Islet of Langerhans (tissue), 1 donor: ENCODE measurements at regions not wholly inside any gene's neighbourhood (a gene's known extent, or its start where the extent isn't known, plus 50 kb on each side); places are given as distances from the start of the nearest gene placed in this dataset.
"Not testable (repeated sequence)": the region's sequence is repeated elsewhere in the genome, so short reads cannot be mapped to it uniquely, and the experiment has no call there.

ENCODE experiments used
- FAIRE-seq: peaks from one replicate; lab custom pipeline; 2011; peaks lifted over from hg19 to GRCh38; lab: Jason Lieb, UNC

DNA sequence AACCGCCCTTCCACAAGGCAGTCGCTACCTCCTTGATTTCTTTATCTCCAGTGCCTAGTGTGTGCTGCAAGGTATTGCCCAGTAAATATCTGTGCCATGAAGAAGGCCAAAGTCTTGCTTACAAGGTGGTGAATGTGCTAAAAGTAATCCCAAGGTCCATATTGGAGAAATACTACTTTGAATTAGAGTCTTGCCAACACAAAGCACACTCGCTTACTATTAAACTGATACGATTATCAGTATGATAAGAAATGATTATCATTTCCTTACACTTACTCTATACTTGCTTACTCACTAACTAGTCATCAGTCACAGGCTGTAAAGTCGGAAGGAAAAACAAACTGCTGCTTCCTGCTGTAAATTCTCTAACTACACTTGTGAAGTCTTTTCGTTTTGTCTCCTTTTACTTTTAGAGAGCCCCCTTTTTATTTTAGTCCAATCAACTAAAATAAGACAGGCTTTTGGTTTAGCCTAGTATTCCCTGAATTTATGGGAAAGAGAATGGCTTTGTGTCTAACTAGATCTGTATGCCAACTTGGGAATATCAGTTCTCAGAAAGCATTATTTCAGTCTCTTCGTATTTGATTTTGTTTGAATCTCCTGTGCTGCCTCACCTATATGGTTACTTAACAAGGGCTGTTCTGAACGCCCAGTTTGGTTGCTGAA, 107.1 kb upstream of the TSC22D2 start:
- no peak for FAIRE-seq

DNA sequence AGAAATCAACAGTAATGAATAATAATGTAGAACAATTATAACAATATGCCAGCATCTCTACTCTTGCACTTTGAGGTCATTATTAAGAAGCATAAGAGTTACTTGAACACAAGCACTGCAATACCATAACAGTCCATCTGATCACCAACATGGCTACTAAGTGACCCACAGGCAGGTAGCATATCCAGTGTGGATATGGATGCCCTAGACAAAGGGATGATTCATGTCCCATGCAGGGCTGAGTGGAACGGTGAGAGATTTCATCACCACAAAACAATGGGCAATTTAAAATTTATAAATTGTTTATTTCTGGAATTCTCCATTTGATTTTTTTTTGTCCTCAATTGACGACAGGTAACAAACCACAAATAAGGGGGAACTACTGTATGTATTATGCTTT, 107.7 kb upstream of the TSC22D2 start:
- FAIRE-seq: no peak

DNA sequence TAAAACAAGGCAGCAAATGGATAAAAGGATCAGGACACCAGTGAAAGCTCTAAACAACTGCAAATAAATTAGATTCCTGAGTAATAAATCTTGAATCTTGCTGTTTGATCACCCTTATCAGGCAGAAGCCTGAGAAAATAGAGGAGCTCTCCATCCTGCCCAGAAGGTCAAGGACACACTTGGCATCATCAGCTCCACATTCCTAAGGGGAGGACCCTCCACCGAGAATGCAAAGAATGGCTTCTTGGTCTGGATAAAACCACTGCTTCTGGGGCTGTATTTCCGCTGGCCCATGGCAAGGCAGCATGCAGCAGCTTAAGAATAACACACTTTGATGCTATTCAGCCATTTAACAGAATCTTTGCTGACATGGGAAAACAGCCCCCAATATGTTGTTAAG, 108.9 kb upstream of the TSC22D2 start:
- FAIRE-seq: no peak

DNA sequence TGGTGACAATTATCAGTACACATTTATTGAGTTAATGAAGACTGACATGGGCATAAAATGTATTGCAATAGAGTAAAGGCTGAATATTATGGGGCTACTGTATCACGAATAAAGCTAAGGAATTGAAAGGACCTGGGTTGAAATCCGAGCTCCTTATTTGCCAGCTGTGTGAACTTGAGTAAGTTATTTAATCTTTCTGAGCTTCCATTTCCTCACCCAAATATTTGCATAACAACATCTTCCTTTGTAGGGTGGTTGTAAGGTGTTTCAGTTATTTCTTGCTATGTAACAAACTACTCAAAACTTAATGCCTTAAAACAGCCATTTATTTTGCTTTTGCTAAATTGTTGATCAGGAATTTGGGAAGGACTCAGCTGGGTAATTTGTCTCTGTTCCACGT, 111.1 kb upstream of the TSC22D2 start:
- no peak for FAIRE-seq

DNA sequence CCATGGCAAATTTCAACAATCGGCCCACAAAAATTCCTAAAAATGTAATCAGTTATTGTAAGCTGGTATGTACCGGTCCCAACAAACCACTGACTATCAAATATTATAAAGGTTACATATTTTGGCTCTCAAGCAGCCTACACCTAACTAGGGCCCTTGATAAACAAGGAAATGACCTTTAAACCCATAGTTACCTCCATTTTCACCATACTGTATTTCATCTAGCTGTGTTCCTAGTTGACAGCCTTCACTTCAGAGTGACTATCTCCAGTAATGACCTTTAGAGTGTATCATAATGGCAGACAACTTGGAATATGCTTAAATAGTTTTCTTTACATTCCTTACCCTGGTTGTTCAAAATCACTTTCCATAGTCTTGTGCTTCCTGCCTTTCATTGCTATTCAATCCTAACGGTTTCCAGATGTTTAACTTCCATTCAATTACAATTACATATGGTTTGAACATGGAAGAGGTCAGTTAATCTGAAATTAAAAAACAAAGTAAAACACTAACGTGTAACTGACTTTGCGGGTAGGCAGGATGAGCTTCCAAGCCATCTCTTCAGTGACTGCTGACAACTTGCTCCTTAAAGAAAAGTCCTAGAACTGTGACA, 111.9 kb upstream of the TSC22D2 start:
- FAIRE-seq: no peak

DNA sequence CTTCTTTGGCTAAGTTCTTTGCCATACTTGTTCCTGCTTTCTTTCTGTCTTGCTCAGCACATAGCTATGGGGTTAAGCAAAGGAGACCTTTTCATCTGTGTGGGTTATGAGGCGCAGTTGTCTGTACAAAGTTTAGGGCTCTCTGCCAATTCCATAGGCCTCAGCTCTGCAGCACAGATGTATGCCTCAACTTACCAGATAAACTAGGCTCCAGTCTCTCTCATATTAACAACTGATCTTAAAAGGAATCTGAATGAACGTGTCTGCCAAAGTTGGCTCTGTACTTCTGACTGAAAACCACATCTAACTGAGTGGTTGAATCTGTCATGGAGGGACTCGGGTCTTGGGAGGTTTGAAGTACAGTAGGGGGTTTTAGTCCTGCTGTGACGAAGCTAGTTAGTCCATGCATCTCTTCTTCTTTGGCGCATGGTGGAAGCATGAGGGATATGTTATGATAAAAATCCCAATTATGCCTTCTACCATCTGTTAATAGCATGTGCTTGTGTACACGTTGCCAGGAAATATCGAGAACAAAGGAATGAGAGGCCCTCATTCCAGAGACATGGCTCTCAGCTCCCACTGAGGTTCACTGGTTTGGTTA, 114.6 kb upstream of the TSC22D2 start:
- no peak for FAIRE-seq

DNA sequence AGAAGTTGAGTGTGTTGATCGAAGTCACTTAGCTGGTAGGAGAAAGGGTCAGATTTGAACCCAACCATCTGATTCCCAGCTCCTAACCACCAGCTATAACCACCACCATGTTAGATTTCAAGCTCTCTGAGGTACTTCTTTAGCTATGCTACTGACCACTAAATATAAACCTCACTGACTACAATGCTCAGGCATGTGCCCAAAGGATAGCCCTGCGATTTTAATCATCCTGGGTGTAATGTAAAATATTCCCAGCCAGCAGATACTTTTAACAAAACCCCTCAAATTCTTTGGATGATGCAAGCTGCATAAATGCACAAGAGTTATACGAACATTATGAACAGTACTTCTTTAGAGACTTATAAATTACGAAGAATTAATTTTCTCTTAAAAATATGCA, 115.2 kb upstream of the TSC22D2 start:
- FAIRE-seq: no peak

DNA sequence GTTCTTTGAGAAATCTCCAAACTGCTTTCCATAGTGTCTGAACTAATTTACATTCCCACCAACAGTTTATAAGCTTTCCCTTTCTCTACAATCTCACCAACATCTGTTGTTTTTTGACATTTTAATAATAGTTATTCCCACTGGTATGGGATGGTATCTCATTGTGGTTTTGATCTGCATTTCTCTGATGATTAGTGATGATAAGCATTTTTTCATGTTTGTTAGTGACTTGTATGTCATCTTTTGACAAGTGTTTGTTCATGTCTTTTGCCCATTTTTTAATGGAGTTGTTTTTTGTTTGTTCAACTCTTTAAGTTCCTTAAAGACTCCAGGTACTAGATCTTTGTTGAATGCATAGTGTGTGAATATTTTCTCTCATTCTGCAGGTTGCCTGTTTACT, 116.6 kb upstream of the TSC22D2 start:
- FAIRE-seq: no peak

DNA sequence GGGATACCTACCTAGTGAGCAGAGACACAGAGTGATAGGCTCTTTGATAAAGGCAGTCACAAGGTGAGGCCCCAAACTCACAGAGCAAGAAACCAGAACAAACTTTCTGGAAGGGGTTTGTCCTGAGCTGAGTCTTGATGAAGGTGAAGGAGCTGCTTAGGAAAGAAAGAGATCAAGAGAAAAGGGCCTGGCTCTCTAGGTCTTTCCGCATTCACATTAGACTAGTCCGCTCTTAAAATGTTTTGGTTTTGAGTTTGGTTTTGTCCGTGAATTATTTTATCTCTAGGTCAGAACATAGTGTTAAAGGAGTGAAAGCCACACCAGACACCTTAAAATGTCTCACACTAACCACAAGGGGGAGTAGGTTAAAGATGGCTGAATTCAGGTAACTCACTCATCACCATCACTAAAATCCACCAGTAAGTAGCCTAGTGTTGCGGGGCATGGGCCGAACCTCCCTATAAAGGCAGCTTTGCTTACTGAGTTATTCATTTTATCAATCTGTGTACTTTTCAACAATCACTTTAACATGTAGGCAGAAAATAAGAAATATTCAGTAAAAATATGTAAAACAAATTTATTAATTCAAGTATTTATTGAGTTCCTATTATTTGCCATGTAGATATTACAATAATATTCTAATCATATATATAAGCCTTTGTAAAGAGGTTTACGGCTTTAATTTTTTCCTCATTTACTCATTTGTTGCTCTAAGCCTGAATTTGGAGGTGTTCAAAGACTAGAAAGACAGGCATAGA, 121.5 kb upstream of the TSC22D2 start:
- peak; percentile 88 for FAIRE-seq

DNA sequence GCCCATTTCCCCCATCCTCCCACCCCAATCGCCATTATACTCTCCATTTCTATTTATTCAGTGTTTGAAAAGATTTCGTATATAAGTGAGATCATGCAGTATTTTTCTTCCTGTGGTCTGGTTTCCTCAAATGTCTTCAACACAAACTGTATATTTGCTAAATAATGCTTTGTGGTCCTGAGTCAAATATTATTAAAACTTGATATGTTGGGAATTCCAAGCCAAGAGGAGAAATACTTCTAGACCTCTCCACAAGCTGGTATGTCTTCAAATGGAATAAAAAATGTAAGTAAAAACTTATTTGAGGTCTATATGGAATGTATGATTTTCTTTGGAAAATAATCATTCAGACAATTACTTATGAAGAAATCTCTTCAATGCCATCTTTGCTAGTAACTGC, 122.5 kb upstream of the TSC22D2 start:
- FAIRE-seq: no peak

DNA sequence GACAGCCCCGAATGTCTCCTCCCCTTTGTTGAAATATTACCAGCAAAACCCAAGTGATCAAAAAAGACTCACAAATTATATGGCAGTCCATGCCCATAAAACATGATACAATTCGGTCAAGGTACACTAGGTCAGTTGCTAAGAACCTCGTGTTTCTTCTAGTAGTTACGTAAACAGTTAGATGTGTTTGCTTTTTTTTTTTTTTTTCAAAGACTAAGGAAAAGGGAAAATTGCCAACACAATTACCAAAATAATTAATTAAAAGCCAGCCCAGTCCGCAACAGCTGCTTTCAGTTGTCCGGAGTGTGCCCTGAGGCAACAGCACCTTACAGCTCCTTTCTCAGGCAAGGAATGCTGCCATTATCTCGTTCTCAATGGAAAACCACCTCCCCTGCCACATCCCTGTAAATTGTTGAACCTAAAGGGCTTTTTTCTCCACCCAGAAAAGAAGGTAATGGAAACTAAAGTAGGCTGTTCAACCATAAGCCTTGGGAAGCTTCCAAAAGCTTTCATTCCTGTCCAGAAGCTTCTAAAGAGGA, 129.2 kb upstream of the TSC22D2 start:
- FAIRE-seq: peak; percentile 100

DNA sequence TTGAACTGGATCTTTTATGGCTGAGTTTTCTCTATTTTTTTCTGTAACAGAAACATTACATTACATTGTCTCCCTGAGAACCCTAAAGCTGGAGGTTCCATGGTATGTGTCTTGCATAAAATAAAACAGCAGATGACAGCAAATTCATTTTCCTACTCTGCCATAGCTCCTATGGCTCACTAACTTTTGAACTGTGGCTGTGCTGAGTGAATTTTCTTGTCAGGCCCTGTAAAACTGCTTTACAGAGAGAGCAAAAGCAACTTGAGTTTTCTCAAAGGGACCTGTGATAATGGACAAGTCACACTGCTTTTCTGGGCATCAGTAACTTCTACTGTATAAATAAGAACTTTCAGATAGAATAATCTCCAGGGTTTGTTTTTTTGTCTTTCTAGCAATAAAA, 129.9 kb upstream of the TSC22D2 start:
- FAIRE-seq: no peak

DNA sequence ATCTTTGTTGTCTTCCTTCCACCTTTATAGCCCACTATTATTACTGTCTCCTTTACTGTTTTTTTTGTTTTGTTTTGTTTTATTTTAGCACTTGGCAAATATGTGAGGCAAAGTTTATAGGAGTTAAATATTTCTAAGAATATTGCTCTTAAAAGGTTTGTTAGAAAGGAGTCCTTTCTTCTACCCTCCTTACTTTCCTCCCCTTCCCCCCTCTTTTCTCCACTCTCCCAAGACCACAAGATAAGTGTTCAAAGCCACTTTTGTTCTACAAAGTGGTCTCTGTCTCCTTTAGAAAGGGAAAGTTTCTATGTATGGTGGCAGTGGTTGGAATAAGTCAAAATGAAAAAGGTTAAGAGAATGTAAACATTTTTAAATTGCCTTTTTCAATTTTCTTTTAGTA, 130.7 kb upstream of the TSC22D2 start:
- FAIRE-seq: no peak

DNA sequence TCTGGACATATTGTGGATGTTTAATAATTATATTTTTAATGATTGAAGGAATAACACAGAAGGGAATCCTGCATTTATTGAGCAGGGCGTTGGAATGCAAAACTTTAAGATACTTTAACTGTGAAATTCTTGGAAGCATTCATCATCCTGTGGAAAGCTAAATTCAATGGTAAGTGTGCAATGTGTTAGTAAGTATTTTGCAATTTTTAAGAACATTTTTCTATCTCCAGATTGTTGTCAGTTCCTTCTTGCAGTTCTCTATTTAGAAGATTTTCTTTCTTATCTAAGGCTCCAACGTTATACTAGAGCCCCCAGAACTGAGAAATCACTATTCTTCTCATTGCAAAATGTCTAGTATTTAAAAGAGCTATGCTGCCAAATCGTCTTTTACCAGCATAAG, 132.2 kb upstream of the TSC22D2 start:
- no peak for FAIRE-seq

DNA sequence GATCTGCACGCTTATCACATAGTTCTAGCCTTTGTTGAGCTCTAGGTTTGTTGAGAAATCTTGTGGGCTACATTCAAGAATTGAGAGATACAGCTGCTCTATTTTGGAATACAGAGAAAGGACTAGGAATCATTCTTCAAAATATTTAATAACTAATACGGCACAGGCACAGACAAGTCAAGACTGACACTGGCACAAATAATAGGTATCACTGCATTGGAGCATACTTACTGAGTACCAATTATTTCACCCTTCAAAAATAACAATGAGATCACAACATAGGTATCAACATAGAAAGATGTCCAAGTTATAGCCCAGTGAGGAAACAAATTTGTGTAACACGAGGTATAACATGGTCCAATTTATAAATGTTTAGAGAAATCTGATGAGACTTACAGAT, 133.7 kb upstream of the TSC22D2 start:
- FAIRE-seq: no peak

DNA sequence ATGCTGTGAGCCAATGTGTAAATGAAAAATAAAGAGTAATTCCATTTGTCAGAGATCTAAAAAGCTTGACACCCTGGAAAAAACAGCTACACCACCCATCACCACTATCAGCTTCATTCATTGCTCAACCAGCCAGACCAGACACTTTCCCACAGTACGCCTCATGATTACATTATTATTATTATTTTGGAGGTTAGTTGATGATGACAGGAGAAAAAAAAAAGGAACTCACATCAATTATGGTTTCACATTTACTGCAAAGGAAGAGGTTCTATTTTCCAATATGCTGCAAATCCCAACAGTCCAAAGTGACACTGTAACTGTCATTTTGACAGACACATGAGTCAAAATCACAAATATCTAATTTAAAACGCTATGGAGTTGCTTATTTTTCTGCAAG, 134.7 kb upstream of the TSC22D2 start:
- no peak for FAIRE-seq

DNA sequence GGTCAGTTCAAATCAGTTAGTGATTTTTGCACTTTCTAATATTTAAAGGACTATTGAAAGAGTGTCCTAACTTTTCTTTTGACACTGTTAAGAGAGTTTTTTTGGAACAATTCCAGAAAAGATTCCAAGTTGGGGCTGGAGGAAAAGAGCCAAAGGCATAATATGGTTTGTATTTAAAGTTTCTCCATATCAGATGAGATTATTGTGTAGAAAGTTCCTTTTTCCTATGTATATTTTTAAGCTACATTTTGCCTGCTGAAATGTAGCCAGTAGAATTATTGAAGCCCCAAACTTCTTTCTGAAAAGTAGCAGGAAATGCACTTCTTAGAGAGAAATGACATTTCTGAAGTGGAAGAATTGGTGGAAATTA, 136.5 kb upstream of the TSC22D2 start:
- FAIRE-seq: no peak

DNA sequence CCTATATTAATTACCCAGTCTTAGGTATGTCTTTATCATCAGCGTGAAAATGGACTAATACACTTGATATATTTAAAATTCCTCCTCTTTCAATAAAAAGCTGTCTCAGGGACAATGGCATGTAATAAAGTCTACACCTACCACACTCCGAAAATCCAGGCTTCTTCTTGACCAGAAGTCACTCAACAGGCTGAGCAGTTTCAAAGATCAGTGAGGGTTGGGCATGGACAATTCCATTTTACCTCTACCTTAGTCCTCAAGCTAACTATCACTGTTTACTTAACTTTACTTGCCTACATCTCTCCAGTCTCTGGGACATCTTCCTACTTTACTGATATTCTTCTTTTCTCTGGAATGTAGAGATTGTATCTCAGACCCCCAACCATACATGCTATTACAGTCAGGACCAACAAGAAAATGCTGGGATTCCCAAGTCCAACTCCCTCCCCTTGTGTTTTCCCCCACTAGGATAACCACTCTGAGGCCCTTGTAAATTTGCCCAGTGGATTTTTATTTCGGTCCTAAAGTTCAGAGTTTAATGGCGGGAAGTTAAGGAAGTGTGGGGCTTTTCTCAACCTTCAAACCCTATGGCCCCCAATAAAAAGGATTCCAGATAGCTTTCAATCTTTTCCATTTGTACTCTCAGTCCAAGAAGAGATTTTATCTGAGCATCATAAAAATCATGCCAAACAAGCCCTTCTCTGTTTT, 137.1 kb upstream of the TSC22D2 start:
- FAIRE-seq: no peak

DNA sequence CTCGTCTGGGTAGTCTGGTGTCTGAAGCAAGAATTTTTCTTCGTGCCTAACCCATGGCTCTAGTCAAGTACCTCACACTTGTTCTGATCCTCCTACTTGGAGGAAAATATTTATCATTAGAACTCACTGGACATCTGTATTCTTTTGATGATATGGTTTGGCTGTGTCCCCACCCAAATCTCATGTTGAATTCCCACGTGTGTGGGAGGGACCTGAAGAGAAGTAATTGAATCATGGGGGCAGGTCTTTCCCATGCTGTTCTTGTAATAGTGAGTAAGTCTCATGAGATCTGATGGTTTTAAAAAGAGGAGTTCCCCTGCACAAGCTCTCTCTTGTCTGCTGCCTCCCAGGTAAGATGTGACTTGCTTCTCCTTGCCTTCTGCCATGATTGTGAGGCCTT, 137.7 kb upstream of the TSC22D2 start:
- FAIRE-seq: not testable (repeated sequence)

DNA sequence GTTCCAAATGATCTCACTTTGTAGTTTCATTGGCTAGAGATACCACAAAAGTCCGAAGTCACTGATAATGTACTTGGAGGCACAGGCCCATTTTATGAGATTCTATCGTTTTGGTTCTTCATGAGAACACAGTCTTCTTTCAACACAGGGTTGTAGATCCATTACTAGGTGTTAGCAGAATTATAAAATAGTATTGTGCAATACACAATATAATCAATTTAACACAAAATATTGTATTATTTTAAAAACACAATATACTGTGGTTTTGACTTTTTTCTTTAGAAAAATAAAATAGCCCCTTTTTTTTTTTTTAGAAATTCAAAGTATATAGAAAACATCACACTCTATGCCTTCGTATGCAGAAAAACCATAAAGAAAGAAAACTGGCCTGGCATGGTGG, 138.6 kb upstream of the TSC22D2 start:
- FAIRE-seq: no peak

DNA sequence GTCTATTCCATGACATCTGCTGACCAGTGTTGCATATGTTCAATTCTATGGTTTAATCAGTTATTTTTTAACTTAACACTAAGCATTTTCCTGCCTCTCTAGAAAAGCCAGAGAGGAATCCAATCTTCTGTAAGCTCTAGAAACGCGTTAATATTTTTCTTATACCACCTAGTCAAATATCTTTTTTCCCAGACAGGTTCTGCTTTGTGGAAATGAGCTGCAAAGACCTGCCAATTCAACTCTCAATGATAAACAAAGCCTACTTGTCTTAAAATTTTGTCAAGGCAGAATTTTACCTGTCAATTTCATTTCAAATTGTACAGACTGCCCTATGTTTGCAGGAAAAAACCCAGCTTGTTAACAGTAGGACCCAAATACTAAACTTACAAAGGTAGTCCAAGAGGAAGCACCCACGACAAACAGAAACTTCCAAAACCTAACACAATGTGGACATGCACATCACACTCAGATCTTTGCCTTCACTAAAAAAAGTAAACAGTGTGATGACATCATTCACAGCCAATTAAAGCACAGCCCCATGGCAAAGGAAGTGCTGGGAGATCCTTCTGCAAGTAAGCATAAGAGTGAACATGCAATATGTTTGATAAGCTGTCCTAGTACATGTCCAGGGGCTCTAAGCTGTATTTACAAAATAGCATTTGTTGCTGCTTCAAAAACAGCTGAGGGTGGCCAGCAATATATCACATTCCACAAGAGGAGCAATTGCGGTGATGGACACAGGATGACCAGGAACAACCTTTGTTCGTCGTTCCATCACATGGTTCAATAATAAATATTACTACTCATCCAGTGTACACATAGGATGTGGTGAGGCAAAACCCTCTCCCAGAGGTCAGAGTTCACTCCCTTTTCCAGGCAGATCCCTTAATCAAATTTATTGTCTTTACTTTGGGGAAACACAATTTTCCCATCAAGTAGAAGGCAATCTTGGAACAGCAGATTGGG, 139.4 kb upstream of the TSC22D2 start:
- FAIRE-seq: no peak
